ENCODE measurements at regions not wholly inside any gene's neighbourhood (a gene's known extent, or its start where the extent isn't known, plus 50 kb on each side); places are given as distances from the start of the nearest gene placed in this dataset.
"Not testable (repeated sequence)": the region's sequence is repeated elsewhere in the genome, so short reads cannot be mapped to it uniquely, and the experiment has no call there.

GRCh38 chr4:77451530-77451929, 154.1 kb upstream of the CXCL13 start:
- FAIRE-seq, result no peak

GRCh38 chr4:77452117-77452516, 153.5 kb upstream of the CXCL13 start:
- not testable (repeated sequence) for FAIRE-seq

GRCh38 chr4:77453911-77454310, 151.7 kb upstream of the CXCL13 start:
- FAIRE-seq, result no peak

- FAIRE-seq, result no peak
Measured at GRCh38 chr4:77454858-77455257, 150.8 kb upstream of the CXCL13 start.

GRCh38 chr4:77464100-77464499, 141.5 kb upstream of the CXCL13 start:
- not testable (repeated sequence) for FAIRE-seq

GRCh38 chr4:77465271-77465670, 140.3 kb upstream of the CXCL13 start:
- no peak for FAIRE-seq

GRCh38 chr4:77466430-77466829, 139.2 kb upstream of the CXCL13 start:
- no peak for FAIRE-seq

GRCh38 chr4:77471821-77472495, 133.7 kb upstream of the CXCL13 start:
- FAIRE-seq, result no peak

GRCh38 chr4:77473509-77473908, 132.1 kb upstream of the CXCL13 start:
- FAIRE-seq, result no peak

- FAIRE-seq, result no peak
Measured at GRCh38 chr4:77481856-77482255, 123.8 kb upstream of the CXCL13 start.

- no peak for FAIRE-seq
Measured at GRCh38 chr4:77488882-77489281, 116.7 kb upstream of the CXCL13 start.

- FAIRE-seq, result no peak
Measured at GRCh38 chr4:77493120-77493752, 112.4 kb upstream of the CXCL13 start.

GRCh38 chr4:77493829-77494551, 111.6 kb upstream of the CXCL13 start:
- FAIRE-seq, result no peak

- no peak for FAIRE-seq
Measured at GRCh38 chr4:77496457-77496856, 109.2 kb upstream of the CXCL13 start.

- FAIRE-seq, result no peak
Measured at GRCh38 chr4:77500801-77501200, 104.8 kb upstream of the CXCL13 start.

- no peak for FAIRE-seq
Measured at GRCh38 chr4:77501240-77501639, 104.4 kb upstream of the CXCL13 start.

GRCh38 chr4:77501851-77502250, 103.8 kb upstream of the CXCL13 start:
- no peak for FAIRE-seq

GRCh38 chr4:77504407-77504806, 101.2 kb upstream of the CXCL13 start:
- FAIRE-seq, result no peak

GRCh38 chr4:77505275-77505957, 100.2 kb upstream of the CXCL13 start:
- FAIRE-seq, result no peak

- no peak for FAIRE-seq
Measured at GRCh38 chr4:77505958-77506319, 99.7 kb upstream of the CXCL13 start.

GRCh38 chr4:77510367-77510766, 95.3 kb upstream of the CXCL13 start:
- FAIRE-seq, result no peak

- no peak for FAIRE-seq
Measured at GRCh38 chr4:77525538-77525937, 80.1 kb upstream of the CXCL13 start.

- not testable (repeated sequence) for FAIRE-seq
Measured at GRCh38 chr4:77527900-77528299, 77.7 kb upstream of the CXCL13 start.

- FAIRE-seq, result no peak
Measured at GRCh38 chr4:77538144-77538543, 67.5 kb upstream of the CXCL13 start.

Measured in islet of Langerhans (tissue), 1 donor.